Subcutaneous abdominal adipose tissue (tissue), 5 donors: ENCODE measurements at regions not wholly inside any gene's neighbourhood (a gene's known extent, or its start where the extent isn't known, plus 50 kb on each side); places are given as distances from the start of the nearest gene placed in this dataset.

Source experiments
- H3K27ac ChIP-seq: one replicate; pipeline ENCODE4 v1.7.0; 2013; ENCODE audit warnings: low read depth, mild to moderate bottlenecking, inconsistent platforms, low read length, moderate library complexity
- H3K27me3 ChIP-seq, 5 donors: one replicate each; pipeline ENCODE4 v1.7.0; 2013; ENCODE audit warnings: low read length in 5 of 5, inconsistent platforms in 1 of 5; ENCODE audit not compliant: control insufficient read depth in 5 of 5, insufficient read depth in 4 of 5
- H3K36me3 ChIP-seq, 5 donors: one replicate each; pipeline ENCODE4 v1.7.0; 2013; ENCODE audit warnings: low read length in 5 of 5; ENCODE audit not compliant: control insufficient read depth in 5 of 5, insufficient read depth in 5 of 5
- H3K4me1 ChIP-seq, 5 donors: one replicate each; pipeline ENCODE4 v1.7.0; 2013; ENCODE audit warnings: low read length in 5 of 5, mild to moderate bottlenecking in 3 of 5, moderate library complexity in 1 of 5; ENCODE audit not compliant: control insufficient read depth in 5 of 5, insufficient read depth in 5 of 5
- H3K4me3 ChIP-seq, 5 donors: one replicate each; pipeline ENCODE4 v1.7.0; 2013; ENCODE audit warnings: low read length in 5 of 5, low read depth in 1 of 5
- H3K9ac ChIP-seq, 5 donors: one replicate each; pipeline ENCODE4 v1.7.0; 2013; ENCODE audit warnings: low read length in 5 of 5, mild to moderate bottlenecking in 4 of 5, moderate library complexity in 3 of 5
- H3K9me3 ChIP-seq, 5 donors: one replicate each; pipeline ENCODE4 v1.7.0; 2013; ENCODE audit warnings: low read length in 5 of 5; ENCODE audit not compliant: control insufficient read depth in 5 of 5
- donor health status: healthy.
- donor health status: healthy.
- donor health status: healthy.
- donor health status: healthy.
- donor health status: healthy.

DNA sequence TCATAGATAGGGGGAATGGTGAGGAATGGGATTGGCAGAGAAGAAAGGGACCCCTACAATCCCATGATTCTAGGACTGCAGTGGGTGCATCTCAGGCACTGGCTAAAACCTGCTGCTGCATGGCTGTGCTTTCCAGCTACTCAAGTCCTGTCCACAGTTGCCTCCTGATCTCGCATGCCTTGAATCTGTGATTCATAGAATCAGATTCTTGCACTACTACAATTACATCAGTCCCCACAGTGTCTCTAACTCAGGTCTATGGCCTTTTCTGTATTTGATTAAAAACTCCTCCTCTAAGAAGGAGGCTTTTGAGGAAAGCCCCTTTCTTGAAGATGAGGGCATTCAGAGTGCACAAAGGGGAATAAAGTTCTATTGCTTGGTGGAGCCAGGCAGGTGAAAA is 117.4 kb downstream of the LRATD1 start:
- Histone ChIP-seq H3K9me3 (peaks cover 0 to 15% (median 0%) of the 10 kb centered on the region in 5 donors), H3K4me1 (peaks cover 0 to 4% (median 0%) of the 10 kb centered on the region in 5 donors), H3K9ac (no peak overlapping the region), H3K27me3 (no peaks in the 10 kb centered on the region), H3K4me3 (no peak overlapping the region), H3K36me3 (no peaks in the 10 kb centered on the region), H3K27ac (no peak overlapping the region)

DNA sequence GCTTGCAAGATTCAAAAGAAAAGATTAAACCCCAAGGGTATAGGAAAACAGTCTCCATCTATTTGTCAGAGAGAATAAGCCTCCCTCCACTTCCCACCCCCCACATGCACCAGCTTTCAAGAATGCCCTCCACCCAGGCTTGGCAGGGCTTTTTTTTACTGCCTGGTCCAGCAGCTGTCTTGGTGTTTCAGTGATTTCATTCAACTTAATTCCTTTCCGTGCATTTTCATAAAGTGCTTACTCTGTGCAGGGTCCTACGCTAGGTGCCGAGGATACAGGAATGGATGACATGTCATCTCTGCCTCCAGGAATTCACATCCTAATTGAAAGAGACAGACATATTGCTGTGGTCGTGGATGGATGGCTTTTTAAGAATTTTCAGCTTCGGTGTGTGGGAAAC is 117.9 kb downstream of the LRATD1 start:
- Histone ChIP-seq H3K27me3 (no peaks in the 10 kb centered on the region), H3K4me1 (peaks cover 0 to under 1% (median 0%) of the 10 kb centered on the region in 5 donors), H3K9me3 (peaks cover 0 to 15% (median 0%) of the 10 kb centered on the region in 5 donors), H3K4me3 (no peak overlapping the region), H3K27ac (no peak overlapping the region), H3K9ac (no peak overlapping the region), H3K36me3 (no peaks in the 10 kb centered on the region)

DNA sequence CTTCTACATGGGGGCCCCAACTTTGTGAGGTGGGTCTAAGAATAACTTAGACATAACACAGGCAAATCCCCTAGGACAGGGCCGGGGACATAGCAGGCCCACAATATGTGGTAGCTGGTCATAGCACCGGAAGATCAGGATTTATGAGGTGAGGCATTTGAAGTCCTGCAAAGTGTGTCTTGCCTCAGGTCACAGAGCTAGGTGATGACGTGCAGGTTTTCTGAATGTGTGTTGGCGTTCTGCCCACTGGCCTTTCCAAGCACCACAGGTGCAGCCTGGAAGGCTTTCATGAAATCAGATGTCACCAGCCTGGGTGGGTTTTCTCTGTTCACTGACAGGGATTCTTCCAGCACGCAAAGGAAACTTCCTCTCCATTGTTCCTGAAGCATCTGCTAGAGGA is 119.1 kb downstream of the LRATD1 start:
- Histone ChIP-seq H3K9me3 (peaks cover 0 to 9% (median 0%) of the 10 kb centered on the region in 5 donors), H3K27ac (no peak overlapping the region), H3K36me3 (no peaks in the 10 kb centered on the region), H3K4me3 (no peak overlapping the region), H3K9ac (no peak overlapping the region), H3K4me1 (no peaks in the 10 kb centered on the region), H3K27me3 (no peaks in the 10 kb centered on the region)

DNA sequence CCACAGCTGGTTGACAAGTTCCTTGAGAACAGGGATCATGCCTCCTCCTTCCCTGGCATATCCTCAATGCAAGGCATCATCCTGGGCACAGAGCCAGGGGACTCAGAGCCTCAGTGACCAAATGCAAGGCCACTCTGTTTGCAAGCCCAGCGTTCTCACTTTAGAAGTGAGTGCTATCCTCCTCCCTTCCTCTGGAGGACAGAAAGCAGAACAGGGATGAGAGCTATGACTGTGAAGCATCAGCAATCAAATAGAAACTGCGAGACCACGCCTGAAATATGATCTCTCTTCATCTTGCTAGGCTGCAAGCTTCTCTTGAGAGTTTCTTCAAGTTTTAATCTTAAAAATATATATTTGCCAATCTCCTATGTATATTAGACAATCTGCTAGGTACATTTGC is 119.8 kb downstream of the LRATD1 start:
- Histone ChIP-seq H3K4me1 (no peaks in the 10 kb centered on the region), H3K27ac (no peak overlapping the region), H3K4me3 (no peak overlapping the region), H3K9ac (no peak overlapping the region), H3K36me3 (no peaks in the 10 kb centered on the region), H3K9me3 (peaks cover 0 to 2% (median 0%) of the 10 kb centered on the region in 5 donors), H3K27me3 (no peaks in the 10 kb centered on the region)

DNA sequence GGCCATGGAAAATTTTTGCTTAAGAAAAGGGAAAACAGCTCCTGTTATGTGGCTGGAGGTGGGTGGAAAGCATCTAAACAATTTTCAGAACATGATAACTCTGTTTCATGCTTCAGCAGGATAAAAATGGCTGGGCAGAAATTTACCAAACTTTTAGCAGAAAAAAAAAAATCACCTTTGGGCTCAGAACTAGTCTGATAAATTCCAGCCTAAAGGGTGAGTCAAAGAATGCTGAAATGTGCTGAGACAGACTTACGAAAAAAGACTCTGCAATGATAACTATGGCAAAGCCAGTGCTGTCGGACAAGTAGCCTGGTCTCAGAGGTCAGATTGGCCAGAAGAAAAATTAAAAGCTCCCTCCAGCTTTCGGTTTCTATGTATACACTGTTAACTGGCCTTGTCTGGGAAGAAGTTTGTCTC is 123.6 kb downstream of the LRATD1 start:
- H3K4me3 ChIP-seq = no peak overlapping the region
- H3K9me3 ChIP-seq = no peaks in the 10 kb centered on the region
- no peaks in the 10 kb centered on the region for H3K36me3 ChIP-seq
- peaks cover 0 to 7% (median 6%) of the 10 kb centered on the region in 5 donors for H3K4me1 ChIP-seq
- H3K27me3 ChIP-seq = no peaks in the 10 kb centered on the region
- H3K27ac ChIP-seq = no peak overlapping the region
- no peak overlapping the region for H3K9ac ChIP-seq

DNA sequence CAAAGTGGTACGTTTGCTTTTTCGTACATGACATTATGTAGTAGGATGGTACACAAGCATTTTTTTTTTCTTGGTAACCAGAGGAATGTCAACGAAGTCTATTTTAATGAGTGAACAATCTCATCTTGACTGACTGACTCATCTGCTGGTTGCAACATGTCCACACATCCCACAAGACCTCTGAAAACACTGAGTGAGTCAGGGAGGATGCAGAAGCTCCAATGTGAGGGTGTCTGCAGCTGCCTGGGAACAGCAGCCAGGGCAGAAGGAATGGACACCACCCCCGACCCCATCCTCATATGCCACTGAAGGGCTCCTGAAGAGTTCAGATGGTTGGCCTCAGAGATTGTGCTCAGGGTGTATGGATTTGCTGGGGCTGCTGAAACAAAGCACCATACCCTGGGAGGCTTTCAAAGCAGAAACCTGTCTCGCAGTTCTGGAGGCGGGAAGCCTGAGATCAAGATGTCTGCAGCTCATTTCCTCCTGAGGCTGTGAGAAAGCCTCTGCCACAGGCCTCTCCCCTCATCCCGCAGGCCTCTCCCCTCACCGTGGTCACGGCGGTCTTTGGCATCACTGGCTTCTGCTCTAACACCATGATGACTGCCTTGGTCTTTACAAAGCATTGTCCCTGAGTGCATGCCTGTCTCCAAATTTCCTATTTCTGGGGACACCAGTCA is 124.6 kb downstream of the LRATD1 start:
- Histone ChIP-seq H3K4me3 (no peak overlapping the region), H3K36me3 (no peaks in the 10 kb centered on the region), H3K27me3 (no peaks in the 10 kb centered on the region), H3K9ac (no peak overlapping the region), H3K27ac (no peak overlapping the region), H3K9me3 (no peaks in the 10 kb centered on the region), H3K4me1 (peaks cover 0 to 7% (median 6%) of the 10 kb centered on the region in 5 donors)

DNA sequence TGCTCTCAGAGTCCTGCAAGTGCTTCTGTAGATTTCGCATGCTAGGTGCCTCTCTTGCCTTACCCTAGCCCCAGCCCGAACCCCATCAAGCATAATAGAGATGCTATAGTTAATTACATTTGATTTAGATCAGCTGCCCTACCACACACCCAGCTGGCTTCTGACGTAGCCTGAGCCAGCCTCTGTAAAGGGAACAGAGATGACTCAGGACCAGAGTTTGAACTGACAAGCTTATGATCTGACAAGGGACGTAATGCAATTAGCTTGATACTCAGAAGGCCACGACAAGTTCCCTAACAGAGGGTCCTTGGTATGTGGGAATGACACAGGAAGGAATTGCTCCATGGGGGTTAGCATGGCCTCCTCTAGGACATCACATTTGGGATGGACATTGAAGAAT is 126.6 kb downstream of the LRATD1 start:
- H3K27me3 ChIP-seq = no peaks in the 10 kb centered on the region
- H3K4me3 ChIP-seq = no peak overlapping the region
- no peaks in the 10 kb centered on the region for H3K36me3 ChIP-seq
- peaks cover 0 to 7% (median 6%) of the 10 kb centered on the region in 5 donors for H3K4me1 ChIP-seq
- H3K9me3 ChIP-seq = no peaks in the 10 kb centered on the region
- no peak overlapping the region for H3K9ac ChIP-seq
- no peak overlapping the region for H3K27ac ChIP-seq

DNA sequence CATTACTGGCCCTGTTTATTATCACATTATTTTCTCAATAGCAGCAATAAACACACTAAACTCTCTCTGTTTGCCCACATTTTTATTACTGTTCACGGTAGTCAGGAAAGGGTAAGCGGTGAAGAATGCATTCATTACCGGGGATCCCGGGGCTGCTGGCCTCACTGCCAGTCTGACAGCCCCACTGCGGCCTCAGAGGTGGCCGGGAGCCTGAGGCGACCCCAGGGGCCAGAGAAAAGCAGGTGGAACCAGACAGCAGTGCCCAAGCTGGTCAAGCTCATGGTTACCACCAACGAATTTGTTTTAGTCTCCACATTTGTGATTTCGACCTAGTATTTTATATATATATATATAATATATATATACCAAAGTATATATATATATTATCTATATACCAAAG is 127.7 kb downstream of the LRATD1 start:
- Histone ChIP-seq H3K27ac (no peak overlapping the region), H3K27me3 (no peaks in the 10 kb centered on the region), H3K9me3 (no peaks in the 10 kb centered on the region), H3K4me1 (peaks cover 0 to 7% (median 6%) of the 10 kb centered on the region in 5 donors), H3K36me3 (no peaks in the 10 kb centered on the region), H3K9ac (no peak overlapping the region), H3K4me3 (no peak overlapping the region)

DNA sequence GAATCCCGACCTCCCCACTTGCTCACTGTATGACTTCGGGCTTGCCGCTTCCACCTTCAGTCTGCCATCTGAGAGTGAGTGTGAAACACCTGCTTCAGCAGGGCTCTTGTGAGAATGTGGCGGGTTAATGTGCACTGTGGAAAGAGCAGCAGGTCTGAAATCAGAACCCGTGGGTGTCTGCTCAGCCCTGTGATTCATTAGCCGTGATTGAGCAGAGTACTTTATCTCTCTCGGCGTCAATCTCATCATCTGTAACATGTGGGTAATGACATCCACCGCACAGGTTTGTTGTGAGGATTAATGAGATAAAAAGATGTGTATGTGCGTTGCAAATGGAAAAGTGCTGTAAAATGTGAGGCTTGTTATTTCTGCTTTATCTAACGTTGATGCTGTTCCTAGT is 128.6 kb downstream of the LRATD1 start:
- Histone ChIP-seq H3K4me1 (peaks cover 0 to 7% (median 6%) of the 10 kb centered on the region in 5 donors), H3K27ac (no peak overlapping the region), H3K9me3 (no peaks in the 10 kb centered on the region), H3K27me3 (no peaks in the 10 kb centered on the region), H3K4me3 (no peak overlapping the region), H3K9ac (no peak overlapping the region), H3K36me3 (no peaks in the 10 kb centered on the region)

DNA sequence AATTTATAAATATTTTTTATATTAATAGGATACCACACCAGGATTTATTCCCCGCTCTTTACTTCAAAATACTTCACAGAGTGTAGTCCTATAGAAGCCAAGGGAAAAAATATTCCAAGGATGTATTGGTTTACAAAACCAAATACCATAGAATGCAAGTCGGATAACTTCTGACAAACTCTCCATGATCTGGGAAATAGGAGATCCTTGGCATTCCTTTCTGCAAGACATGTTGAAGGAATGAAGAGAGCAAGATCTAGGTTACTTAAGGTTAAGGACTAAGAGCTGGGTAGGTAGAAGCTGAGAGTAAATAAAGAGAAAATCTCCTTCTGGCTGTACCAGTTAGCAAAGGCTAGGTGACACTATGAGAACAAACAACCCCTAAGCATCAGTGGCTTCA is 141.2 kb downstream of the LRATD1 start:
- Histone ChIP-seq H3K9me3 (no peaks in the 10 kb centered on the region), H3K9ac (no peak overlapping the region), H3K27me3 (no peaks in the 10 kb centered on the region)

More for the DNA sequence above, 141.2 kb downstream of the LRATD1 start:
- Histone ChIP-seq H3K36me3 (no peaks in the 10 kb centered on the region), H3K4me1 (no peaks in the 10 kb centered on the region), H3K27ac (no peak overlapping the region), H3K4me3 (no peak overlapping the region)
